ENCODE measurements at regions not wholly inside any gene's neighbourhood (a gene's known extent, or its start where the extent isn't known, plus 50 kb on each side); places are given as distances from the start of the nearest gene placed in this dataset.

DNA sequence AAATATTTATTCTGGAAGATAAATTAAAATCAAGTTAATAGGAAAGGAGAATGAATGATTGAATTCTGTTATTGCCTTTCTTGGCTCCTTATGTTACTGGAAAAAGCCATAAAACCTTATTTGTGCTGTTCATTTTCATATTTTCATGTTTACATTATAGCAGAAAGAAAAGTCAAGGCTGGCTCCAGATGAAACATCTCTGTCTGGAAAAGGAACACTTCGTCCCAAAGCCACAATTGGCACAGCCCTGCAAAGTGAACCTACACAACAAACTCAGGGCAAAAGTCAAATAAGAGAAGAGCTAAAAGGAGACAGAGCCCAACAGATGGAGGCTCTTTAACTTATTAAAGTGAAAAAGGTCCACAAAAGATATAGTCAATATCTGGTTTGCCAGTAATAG is 73.4 kb downstream of the GTPBP8 start:
- H3K27ac ChIP-seq (ENCODE audit: low read depth in 1 of 3, low read length in 2 of 3) = no peak overlapping the region
- no peaks in the 10 kb centered on the region for H3K36me3 ChIP-seq (ENCODE audit: control insufficient read depth in 3 of 3, insufficient read depth in 2 of 3, low read depth in 1 of 3, low read length in 3 of 3)
- no peak for DNase-seq
- peaks cover 0 to 2% of the 10 kb centered on the region in 2 donors for H3K9me3 ChIP-seq (ENCODE audit: control insufficient read depth in 2 of 2, insufficient read depth in 1 of 2, low read depth in 1 of 2, low read length in 1 of 2)
- H3K27me3 ChIP-seq (ENCODE audit: control insufficient read depth in 3 of 3, insufficient read depth in 3 of 3, low read length in 3 of 3) = no peaks in the 10 kb centered on the region
- no peaks in the 10 kb centered on the region for H3K4me1 ChIP-seq (ENCODE audit: control insufficient read depth in 3 of 3, insufficient read depth in 2 of 3, low read depth in 1 of 3, low read length in 2 of 3)
- H3K4me3 ChIP-seq (ENCODE audit: low read depth in 1 of 3, low read length in 3 of 3) = no peak overlapping the region
- no peak for FAIRE-seq
- WGBS, 3 donors = 75 to 91% (median 89%) methylated on average over 1 of the region's 1 CpG

DNA sequence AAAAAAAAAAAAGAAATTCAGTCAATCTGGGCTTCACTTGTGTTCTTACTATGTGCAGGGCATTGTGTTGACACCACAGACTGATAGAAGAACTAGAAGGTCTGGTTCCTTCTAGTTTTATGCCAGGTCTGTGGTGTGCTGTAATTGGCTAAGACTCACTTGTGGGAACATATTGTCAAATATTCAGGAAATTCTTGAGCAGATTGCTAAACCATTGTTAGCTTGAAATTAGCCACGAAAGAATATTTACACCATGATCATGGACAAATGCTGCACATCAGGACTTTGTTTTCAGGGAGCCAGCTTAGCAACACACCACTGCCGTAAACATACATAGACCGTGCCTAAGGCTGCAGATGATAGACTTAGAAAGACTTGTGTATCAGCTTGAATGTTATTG is 74.6 kb downstream of the GTPBP8 start:
- peaks cover 0 to 2% of the 10 kb centered on the region in 2 donors for H3K9me3 ChIP-seq (ENCODE audit: control insufficient read depth in 2 of 2, insufficient read depth in 1 of 2, low read depth in 1 of 2, low read length in 1 of 2)
- FAIRE-seq (no peak), DNase-seq (no peak)
- no peak overlapping the region for H3K4me3 ChIP-seq (ENCODE audit: low read depth in 1 of 3, low read length in 3 of 3)
- WGBS, 3 donors = 85 to 93% (median 88%) methylated on average over 3 of the region's 3 CpGs
- H3K27ac ChIP-seq (ENCODE audit: low read depth in 1 of 3, low read length in 2 of 3) = no peak overlapping the region
- H3K27me3 ChIP-seq (ENCODE audit: control insufficient read depth in 3 of 3, insufficient read depth in 3 of 3, low read length in 3 of 3) = no peaks in the 10 kb centered on the region
- H3K4me1 ChIP-seq (ENCODE audit: control insufficient read depth in 3 of 3, insufficient read depth in 2 of 3, low read depth in 1 of 3, low read length in 2 of 3) = no peaks in the 10 kb centered on the region
- no peaks in the 10 kb centered on the region for H3K36me3 ChIP-seq (ENCODE audit: control insufficient read depth in 3 of 3, insufficient read depth in 2 of 3, low read depth in 1 of 3, low read length in 3 of 3)

DNA sequence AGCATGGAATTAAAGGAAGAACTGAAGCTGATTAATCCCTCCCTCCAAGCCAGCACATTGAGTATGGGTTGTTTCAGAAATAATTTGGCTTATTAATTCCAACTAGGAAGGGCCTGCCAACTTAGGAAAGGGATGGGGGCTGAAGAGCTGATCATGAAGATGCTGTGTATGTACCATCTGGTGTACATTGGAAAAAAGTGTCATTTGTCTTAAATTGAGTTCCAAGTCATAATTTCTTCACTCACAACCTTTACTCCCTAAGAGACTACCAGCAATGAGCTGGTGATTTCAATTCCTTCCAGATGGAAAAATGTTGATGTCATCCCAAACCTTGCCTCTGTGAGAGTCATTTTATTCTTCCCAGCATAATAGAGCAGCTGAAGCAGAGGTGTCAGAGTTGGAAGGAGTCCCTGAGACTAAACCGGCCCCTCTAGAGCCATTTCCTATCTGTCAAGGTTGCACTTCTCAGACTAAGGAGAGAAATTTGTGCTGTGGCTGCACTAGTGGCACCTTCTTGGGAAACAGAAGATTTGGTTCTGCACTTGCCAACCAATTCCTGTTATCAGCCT is 79.4 kb downstream of the GTPBP8 start:
- Histone ChIP-seq H3K27me3 (ENCODE audit: control insufficient read depth in 3 of 3, insufficient read depth in 3 of 3, low read length in 3 of 3) (no peaks in the 10 kb centered on the region), H3K36me3 (ENCODE audit: control insufficient read depth in 3 of 3, insufficient read depth in 2 of 3, low read depth in 1 of 3, low read length in 3 of 3) (no peaks in the 10 kb centered on the region), H3K4me1 (ENCODE audit: control insufficient read depth in 3 of 3, insufficient read depth in 2 of 3, low read depth in 1 of 3, low read length in 2 of 3) (no peaks in the 10 kb centered on the region), H3K4me3 (ENCODE audit: low read depth in 1 of 3, low read length in 3 of 3) (no peak overlapping the region), H3K27ac (ENCODE audit: low read depth in 1 of 3, low read length in 2 of 3) (no peak overlapping the region), H3K9me3 (ENCODE audit: control insufficient read depth in 2 of 2, insufficient read depth in 1 of 2, low read depth in 1 of 2, low read length in 1 of 2) (peaks cover 0 to 2% of the 10 kb centered on the region in 2 donors)
- FAIRE-seq = no peak
- 60 to 80% (median 60%) methylated on average over 1 of the region's 1 CpG for WGBS, 3 donors
- no peak for DNase-seq

DNA sequence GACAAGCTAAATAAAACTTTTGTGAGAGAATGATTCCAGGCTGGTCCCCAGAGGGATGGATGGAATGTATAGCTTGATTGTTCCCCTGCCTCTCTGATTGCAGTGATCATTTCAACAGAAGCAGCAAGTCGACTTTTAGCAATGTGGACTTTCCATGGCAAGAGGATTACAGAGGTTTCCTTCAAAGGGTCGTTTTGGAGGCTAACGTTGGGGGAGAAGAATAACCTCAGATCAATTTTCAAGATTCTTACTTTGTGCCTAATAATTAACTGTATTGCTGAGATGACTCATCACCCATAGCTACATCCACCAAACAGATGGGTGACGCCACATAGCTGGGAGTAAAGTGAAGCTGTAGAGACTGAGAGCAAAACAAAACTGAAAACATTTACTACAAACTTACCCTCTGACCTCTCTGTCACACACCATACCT is 79.9 kb downstream of the GTPBP8 start:
- no peaks in the 10 kb centered on the region for H3K36me3 ChIP-seq (ENCODE audit: control insufficient read depth in 3 of 3, insufficient read depth in 2 of 3, low read depth in 1 of 3, low read length in 3 of 3)
- no peaks in the 10 kb centered on the region for H3K27me3 ChIP-seq (ENCODE audit: control insufficient read depth in 3 of 3, insufficient read depth in 3 of 3, low read length in 3 of 3)
- FAIRE-seq (no peak), DNase-seq (no peak)
- H3K4me3 ChIP-seq (ENCODE audit: low read depth in 1 of 3, low read length in 3 of 3) = no peak overlapping the region
- WGBS, 3 donors = 18 to 41% (median 39%) methylated on average over 4 of the region's 4 CpGs
- H3K27ac ChIP-seq (ENCODE audit: low read depth in 1 of 3, low read length in 2 of 3) = no peak overlapping the region
- no peaks in the 10 kb centered on the region for H3K9me3 ChIP-seq (ENCODE audit: control insufficient read depth in 2 of 2, insufficient read depth in 1 of 2, low read depth in 1 of 2, low read length in 1 of 2)
- H3K4me1 ChIP-seq (ENCODE audit: control insufficient read depth in 3 of 3, insufficient read depth in 2 of 3, low read depth in 1 of 3, low read length in 2 of 3) = no peaks in the 10 kb centered on the region

DNA sequence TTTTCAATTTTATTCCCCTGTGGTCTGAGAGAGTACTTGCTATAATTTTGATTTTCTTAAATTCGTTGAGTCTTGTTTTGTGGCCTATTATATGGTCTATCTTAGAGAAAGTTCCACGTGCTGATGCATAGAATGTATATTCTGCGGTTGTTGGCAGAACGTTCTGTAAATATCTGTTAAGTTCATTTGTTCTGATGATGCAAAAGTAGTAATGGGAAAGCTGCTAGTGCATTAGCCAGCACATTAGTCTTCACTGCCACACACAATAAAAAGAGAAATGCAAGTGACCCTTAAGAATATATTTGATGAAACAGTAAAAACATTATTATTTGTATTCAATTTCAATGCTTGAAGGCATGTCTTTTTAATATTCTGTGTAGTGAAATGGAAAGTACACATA is 84.8 kb downstream of the GTPBP8 start:
- Histone ChIP-seq H3K4me1 (ENCODE audit: control insufficient read depth in 3 of 3, insufficient read depth in 2 of 3, low read depth in 1 of 3, low read length in 2 of 3) (no peaks in the 10 kb centered on the region), H3K27me3 (ENCODE audit: control insufficient read depth in 3 of 3, insufficient read depth in 3 of 3, low read length in 3 of 3) (no peaks in the 10 kb centered on the region), H3K36me3 (ENCODE audit: control insufficient read depth in 3 of 3, insufficient read depth in 2 of 3, low read depth in 1 of 3, low read length in 3 of 3) (no peaks in the 10 kb centered on the region), H3K4me3 (ENCODE audit: low read depth in 1 of 3, low read length in 3 of 3) (no peak overlapping the region), H3K27ac (ENCODE audit: low read depth in 1 of 3, low read length in 2 of 3) (no peak overlapping the region), H3K9me3 (ENCODE audit: control insufficient read depth in 2 of 2, insufficient read depth in 1 of 2, low read depth in 1 of 2, low read length in 1 of 2) (no peaks in the 10 kb centered on the region)
- FAIRE-seq (no peak), DNase-seq (no peak)
- 68 to 69% (median 68%) methylated on average over 4 of the region's 4 CpGs for WGBS, 3 donors

DNA sequence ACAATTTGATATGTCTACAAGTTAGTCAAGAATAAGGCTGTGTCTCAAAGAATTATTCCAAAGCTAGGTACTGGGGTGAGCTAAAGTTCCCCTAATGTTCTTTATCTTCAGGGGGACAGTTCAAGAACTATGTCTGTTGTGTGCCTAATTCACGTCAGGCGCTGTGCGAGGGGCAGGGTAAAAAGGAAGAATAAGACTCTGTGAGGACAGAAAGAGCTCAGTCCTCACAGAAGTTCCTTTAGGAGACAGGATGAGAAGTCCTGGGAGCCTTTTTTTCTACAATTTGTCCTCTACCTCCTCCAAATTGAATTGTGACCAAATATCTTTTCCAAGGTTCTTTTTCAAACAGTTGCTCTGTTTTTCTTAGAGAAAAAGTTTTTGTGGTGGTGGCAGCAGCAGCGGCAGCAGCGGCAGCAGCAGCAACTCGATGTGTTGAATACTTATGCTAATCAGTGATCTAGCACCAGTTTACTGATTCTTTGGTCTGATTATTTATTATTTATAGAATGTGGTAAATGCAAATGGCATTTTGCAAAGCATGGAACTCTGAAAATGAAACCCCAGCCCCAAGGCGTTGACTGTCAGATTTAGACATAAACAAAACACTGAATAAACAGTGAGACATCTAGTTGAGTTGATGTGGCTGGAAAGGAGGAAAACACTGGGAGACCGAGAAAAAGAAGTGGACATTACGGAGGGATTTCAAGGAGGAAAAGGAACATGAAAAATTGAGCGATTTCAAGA is 88.6 kb downstream of the GTPBP8 start:
- H3K27ac ChIP-seq (ENCODE audit: low read depth in 1 of 3, low read length in 2 of 3) = peak overlapping the region in 1 of 3 donors; percentile 85
- DNase-seq (no peak), FAIRE-seq (no peak)
- no peaks in the 10 kb centered on the region for H3K36me3 ChIP-seq (ENCODE audit: control insufficient read depth in 3 of 3, insufficient read depth in 2 of 3, low read depth in 1 of 3, low read length in 3 of 3)
- H3K27me3 ChIP-seq (ENCODE audit: control insufficient read depth in 3 of 3, insufficient read depth in 3 of 3, low read length in 3 of 3) = no peaks in the 10 kb centered on the region
- 49 to 66% (median 63%) methylated on average over 10 of the region's 10 CpGs for WGBS, 3 donors
- no peaks in the 10 kb centered on the region for H3K9me3 ChIP-seq (ENCODE audit: control insufficient read depth in 2 of 2, insufficient read depth in 1 of 2, low read depth in 1 of 2, low read length in 1 of 2)
- H3K4me3 ChIP-seq (ENCODE audit: low read depth in 1 of 3, low read length in 3 of 3) = no peak overlapping the region
- no peaks in the 10 kb centered on the region for H3K4me1 ChIP-seq (ENCODE audit: control insufficient read depth in 3 of 3, insufficient read depth in 2 of 3, low read depth in 1 of 3, low read length in 2 of 3)

DNA sequence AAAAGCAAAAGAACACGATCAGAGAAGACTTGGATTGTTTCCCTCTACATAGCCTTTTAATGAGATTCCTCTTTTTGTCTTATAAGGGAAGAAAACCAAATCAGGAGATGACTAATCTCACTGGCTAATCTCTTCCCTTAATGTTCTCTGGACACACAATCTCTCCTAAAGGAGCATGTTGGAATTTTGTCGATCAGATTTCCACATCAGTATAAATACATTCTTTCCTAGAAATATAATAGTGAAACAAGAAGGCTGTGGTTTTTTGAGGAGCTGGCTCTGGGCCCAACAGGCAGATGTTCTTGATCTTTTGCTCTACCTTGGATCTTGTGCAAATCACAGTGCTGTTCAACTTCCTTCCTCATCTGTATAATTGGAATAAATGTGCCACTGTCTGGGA is 94.0 kb downstream of the GTPBP8 start:
- FAIRE-seq (no peak), DNase-seq (no peak)
- Histone ChIP-seq H3K9me3 (ENCODE audit: control insufficient read depth in 2 of 2, insufficient read depth in 1 of 2, low read depth in 1 of 2, low read length in 1 of 2) (no peaks in the 10 kb centered on the region), H3K27ac (ENCODE audit: low read depth in 1 of 3, low read length in 2 of 3) (no peak overlapping the region), H3K27me3 (ENCODE audit: control insufficient read depth in 3 of 3, insufficient read depth in 3 of 3, low read length in 3 of 3) (no peaks in the 10 kb centered on the region), H3K36me3 (ENCODE audit: control insufficient read depth in 3 of 3, insufficient read depth in 2 of 3, low read depth in 1 of 3, low read length in 3 of 3) (no peaks in the 10 kb centered on the region), H3K4me1 (ENCODE audit: control insufficient read depth in 3 of 3, insufficient read depth in 2 of 3, low read depth in 1 of 3, low read length in 2 of 3) (no peaks in the 10 kb centered on the region), H3K4me3 (ENCODE audit: low read depth in 1 of 3, low read length in 3 of 3) (no peak overlapping the region)
- 35 to 74% (median 61%) methylated on average over 2 of the region's 2 CpGs for WGBS, 3 donors

DNA sequence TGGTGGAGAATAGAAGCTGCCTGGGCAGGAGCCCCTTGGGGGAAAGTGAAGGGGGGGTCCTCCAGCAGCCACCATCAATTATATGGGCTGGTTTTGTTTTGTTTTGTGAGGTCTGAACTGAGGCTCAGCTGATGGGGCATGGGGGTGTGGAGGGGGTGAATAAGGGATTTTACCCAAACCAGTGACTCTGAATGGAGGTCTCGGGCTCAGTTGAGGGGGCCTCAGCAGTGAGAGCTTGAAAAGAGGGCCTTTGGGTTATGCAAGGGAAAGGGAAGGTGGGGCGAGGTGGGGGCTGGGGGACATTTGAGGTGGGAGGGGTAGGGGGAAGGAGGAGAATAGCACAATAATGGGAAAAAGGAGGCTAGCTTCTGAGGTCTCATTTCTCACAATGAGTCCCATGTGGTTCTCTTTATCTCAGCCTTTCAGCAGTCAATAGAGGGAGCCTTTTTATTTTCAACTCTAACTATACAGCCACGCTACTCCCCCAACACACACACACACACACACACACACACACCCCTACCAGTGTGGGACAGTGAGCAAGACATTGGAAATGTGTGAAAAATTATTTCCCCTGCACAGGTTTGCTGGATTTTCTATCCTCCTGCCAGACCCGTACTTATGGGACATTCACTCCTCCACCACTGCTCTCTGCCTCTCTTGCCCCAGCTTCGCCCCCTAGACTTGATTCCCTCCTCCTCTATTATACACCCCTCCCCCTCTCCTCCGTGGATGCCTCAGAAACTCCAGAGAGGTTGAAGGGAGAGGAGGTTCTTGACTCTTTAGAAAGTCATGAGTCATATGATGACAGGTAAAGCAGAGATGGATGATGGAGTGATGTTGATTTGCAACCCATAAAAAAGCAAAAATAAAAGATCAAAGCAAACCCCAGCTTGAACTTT is 96.0 kb downstream of the GTPBP8 start:
- H3K27me3 ChIP-seq (ENCODE audit: control insufficient read depth in 3 of 3, insufficient read depth in 3 of 3, low read length in 3 of 3) = no peaks in the 10 kb centered on the region
- WGBS, 3 donors = 56 to 73% (median 66%) methylated on average over 5 to 6 of the region's 6 CpGs
- no peaks in the 10 kb centered on the region for H3K4me1 ChIP-seq (ENCODE audit: control insufficient read depth in 3 of 3, insufficient read depth in 2 of 3, low read depth in 1 of 3, low read length in 2 of 3)
- H3K36me3 ChIP-seq (ENCODE audit: control insufficient read depth in 3 of 3, insufficient read depth in 2 of 3, low read depth in 1 of 3, low read length in 3 of 3) = no peaks in the 10 kb centered on the region
- no peak for DNase-seq
- H3K27ac ChIP-seq (ENCODE audit: low read depth in 1 of 3, low read length in 2 of 3) = no peak overlapping the region
- no peaks in the 10 kb centered on the region for H3K9me3 ChIP-seq (ENCODE audit: control insufficient read depth in 2 of 2, insufficient read depth in 1 of 2, low read depth in 1 of 2, low read length in 1 of 2)
- no peak overlapping the region for H3K4me3 ChIP-seq (ENCODE audit: low read depth in 1 of 3, low read length in 3 of 3)
- no peak for FAIRE-seq
